ENCODE measurements at regions not wholly inside any gene's neighbourhood (a gene's known extent, or its start where the extent isn't known, plus 50 kb on each side); places are given as distances from the start of the nearest gene placed in this dataset.

GRCh38 chr5:117103703-117104102 is 529.1 kb upstream of the SEMA6A start:
- TF ChIP-seq CTCF (IDR thresholded peaks at IDR 0.05) = no peak
- no peak for TF ChIP-seq POLR2A (IDR thresholded peaks at IDR 0.05)
- no peak overlapping the region for H3K27ac ChIP-seq
- DNase-seq = peak in 1 of 2 donors; percentile 15

GRCh38 chr5:117102591-117102990 is 528.0 kb upstream of the SEMA6A start:
- no peak for TF ChIP-seq POLR2A (IDR thresholded peaks at IDR 0.05)
- TF ChIP-seq CTCF (IDR thresholded peaks at IDR 0.05) = no peak
- intact Hi-C loops (cut with DNase I) = no loop called here
- no peak overlapping the region for H3K27ac ChIP-seq
- H3K4me3 ChIP-seq (replicated peaks in 1 of 3) = no peak overlapping the region
- DNase-seq = no peak
- no peaks in the 10 kb centered on the region for H3K36me3 ChIP-seq
- no peaks in the 10 kb centered on the region for H3K27me3 ChIP-seq
- H3K4me1 ChIP-seq = no peaks in the 10 kb centered on the region
- no peaks in the 10 kb centered on the region for H3K9me3 ChIP-seq

More at GRCh38 chr5:117103703-117104102, 529.1 kb upstream of the SEMA6A start:
- no peak overlapping the region for H3K4me3 ChIP-seq (replicated peaks in 1 of 3)
- no peaks in the 10 kb centered on the region for H3K9me3 ChIP-seq
- no peaks in the 10 kb centered on the region for H3K4me1 ChIP-seq
- intact Hi-C loops (cut with DNase I) = no loop called here
- 45 to 55% methylated on average over 4 of the region's 4 CpGs for WGBS, 2 donors
- H3K36me3 ChIP-seq = no peaks in the 10 kb centered on the region
- no peaks in the 10 kb centered on the region for H3K27me3 ChIP-seq

- Histone ChIP-seq H3K36me3 (no peaks in the 10 kb centered on the region), H3K27me3 (no peaks in the 10 kb centered on the region), H3K9me3 (no peaks in the 10 kb centered on the region), H3K27ac (no peak overlapping the region), H3K4me3 (replicated peaks in 1 of 3) (no peak overlapping the region), H3K4me1 (no peaks in the 10 kb centered on the region)
- no peak for DNase-seq
- intact Hi-C loops (cut with DNase I) = no loop called here
- TF ChIP-seq CTCF (IDR thresholded peaks at IDR 0.05) (no peak), POLR2A (IDR thresholded peaks at IDR 0.05) (no peak)
- WGBS, 2 donors = 100% methylated on average over 1 of the region's 1 CpG
Measured at GRCh38 chr5:117100176-117100575, 525.6 kb upstream of the SEMA6A start.

GRCh38 chr5:117098094-117098493 is 523.5 kb upstream of the SEMA6A start:
- Histone ChIP-seq H3K4me1 (no peaks in the 10 kb centered on the region), H3K4me3 (replicated peaks in 1 of 3) (no peak overlapping the region), H3K36me3 (no peaks in the 10 kb centered on the region), H3K9me3 (no peaks in the 10 kb centered on the region), H3K27me3 (no peaks in the 10 kb centered on the region), H3K27ac (no peak overlapping the region)
- intact Hi-C loops (cut with DNase I) = no loop called here
- 94 to 95% methylated on average over 3 of the region's 3 CpGs for WGBS, 2 donors
- TF ChIP-seq POLR2A (IDR thresholded peaks at IDR 0.05) = no peak
- TF ChIP-seq CTCF (IDR thresholded peaks at IDR 0.05) = no peak
- DNase-seq = no peak

GRCh38 chr5:117095346-117096332 is 521.0 kb upstream of the SEMA6A start:
- Histone ChIP-seq H3K4me3 (replicated peaks in 1 of 3) (no peak overlapping the region), H3K9me3 (no peaks in the 10 kb centered on the region), H3K4me1 (no peaks in the 10 kb centered on the region), H3K27me3 (no peaks in the 10 kb centered on the region), H3K36me3 (no peaks in the 10 kb centered on the region), H3K27ac (no peak overlapping the region)
- 75 to 79% methylated on average over 10 of the region's 10 CpGs for WGBS, 2 donors
- no peak for TF ChIP-seq POLR2A (IDR thresholded peaks at IDR 0.05)
- no peak for TF ChIP-seq CTCF (IDR thresholded peaks at IDR 0.05)
- DNase-seq = no peak
- intact Hi-C loops (cut with DNase I) = no loop called here

Measured in thyroid gland (tissue), 4 donors.